Effector memory CD8-positive, alpha-beta T cell (primary cell): ENCODE measurements at regions not wholly inside any gene's neighbourhood (a gene's known extent, or its start where the extent isn't known, plus 50 kb on each side); places are given as distances from the start of the nearest gene placed in this dataset.

Experiments used
- ATAC-seq: fragments of 150-1000 bp; cut with Tn5 transposase; replicated peaks from 2 replicates; pipeline ENCODE4 v1.10.0; 2021; ENCODE audit warnings: mild to moderate bottlenecking, moderate library complexity
- DNase-seq, 3 experiments: peaks; one replicate each; pipeline ENCODE4 v3.0.0; 2021
- H3K27ac Mint-ChIP-seq, 2 donors: one replicate each; pipeline ENCODE4 v1.8.0; 2022; ENCODE audit warnings: mild to moderate bottlenecking in 2 of 2, mixed read lengths in 2 of 2, moderate library complexity in 2 of 2
- H3K27me3 Mint-ChIP-seq, 2 donors: one replicate each; pipeline ENCODE4 v1.8.0; 2022; ENCODE audit warnings: mixed read lengths in 2 of 2
- H3K36me3 Mint-ChIP-seq: one replicate; pipeline ENCODE4 v1.8.0; 2022; ENCODE audit warnings: mild to moderate bottlenecking, moderate library complexity, mixed read lengths; ENCODE audit not compliant: insufficient read depth
- H3K4me1 Mint-ChIP-seq, 2 donors: one replicate each; pipeline ENCODE4 v1.8.0; 2022; ENCODE audit warnings: low read depth in 2 of 2, mixed read lengths in 2 of 2
- H3K4me3 Mint-ChIP-seq, 2 donors: one replicate each; pipeline ENCODE4 v1.8.0; 2022; ENCODE audit warnings: mild to moderate bottlenecking in 2 of 2, mixed read lengths in 2 of 2, moderate library complexity in 2 of 2
- H3K9me3 Mint-ChIP-seq, 2 donors: one replicate each; pipeline ENCODE4 v1.8.0; 2022; ENCODE audit warnings: mixed read lengths in 2 of 2

DNA sequence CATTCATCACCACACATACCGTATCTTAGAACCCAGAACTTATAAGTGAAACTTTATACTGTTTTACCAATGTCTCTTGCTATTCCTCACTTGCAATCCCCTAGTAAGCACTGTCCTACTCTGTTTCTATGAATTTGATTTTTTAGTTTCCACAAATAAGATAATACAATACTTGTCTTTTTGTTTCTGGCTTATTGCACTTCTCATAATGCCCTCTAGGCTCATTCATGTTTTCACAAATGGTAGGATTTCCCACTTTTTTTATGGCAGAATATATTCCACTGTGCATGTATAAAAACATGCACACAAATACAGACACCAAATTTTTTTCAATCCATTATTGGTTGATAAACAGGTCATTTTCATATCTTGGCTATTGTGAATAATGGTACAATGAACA, 1742.3 kb upstream of the NUDT12 start:
- ATAC-seq (no peak), DNase-seq (no peak)
- H3K27me3 Mint-ChIP-seq = no peaks in the 10 kb centered on the region
- no peak overlapping the region for H3K4me3 Mint-ChIP-seq
- H3K27ac Mint-ChIP-seq = no peak overlapping the region
- peaks cover 2 to 7% of the 10 kb centered on the region in 2 donors for H3K9me3 Mint-ChIP-seq
- H3K4me1 Mint-ChIP-seq = no peaks in the 10 kb centered on the region
- H3K36me3 Mint-ChIP-seq = no peaks in the 10 kb centered on the region

DNA sequence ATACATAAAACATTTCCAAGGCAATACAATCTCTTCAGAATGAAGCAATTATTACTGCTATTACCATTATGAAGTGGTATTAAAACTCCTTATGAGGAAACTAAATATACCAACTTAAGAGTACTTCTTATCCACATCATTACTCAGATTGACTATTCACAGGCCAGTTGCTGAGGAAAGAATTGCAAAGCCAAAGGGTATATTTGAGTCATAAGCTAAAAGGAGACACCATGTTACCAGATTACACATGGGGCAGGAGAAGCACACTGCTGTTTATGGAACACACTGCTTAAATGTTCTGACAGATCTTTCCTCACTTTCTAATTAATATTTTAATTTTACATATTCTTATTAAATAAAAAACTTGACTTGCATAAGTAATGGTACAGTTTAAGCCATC, 1726.4 kb upstream of the NUDT12 start:
- Mint-ChIP-seq H3K27me3 (no peaks in the 10 kb centered on the region), H3K27ac (no peak overlapping the region), H3K9me3 (peaks cover 6 to 12% of the 10 kb centered on the region in 2 donors), H3K4me1 (no peaks in the 10 kb centered on the region), H3K36me3 (peaks cover 4% of the 10 kb centered on the region), H3K4me3 (no peak overlapping the region)
- DNase-seq (no peak), ATAC-seq (no peak)

DNA sequence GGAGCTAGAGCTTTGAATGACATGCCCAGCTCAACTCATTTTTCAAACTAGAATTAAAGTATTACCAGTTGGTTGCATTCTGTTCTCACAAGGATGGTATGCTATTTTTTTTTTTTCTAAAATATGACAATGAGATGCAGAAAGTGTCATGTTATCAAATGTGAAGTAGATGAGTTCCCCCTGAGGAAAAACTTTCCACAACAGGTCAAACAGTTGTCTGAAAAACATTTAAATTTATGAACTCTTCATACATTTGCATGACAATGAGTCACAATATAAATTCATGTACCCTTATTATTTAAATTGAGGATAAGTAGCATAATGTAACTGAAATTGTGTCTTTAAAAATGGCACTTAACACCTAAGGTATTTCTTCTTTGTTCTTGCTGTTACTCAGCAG, 1720.5 kb upstream of the NUDT12 start:
- Mint-ChIP-seq H3K36me3 (no peaks in the 10 kb centered on the region), H3K27ac (no peak overlapping the region), H3K4me3 (no peak overlapping the region), H3K4me1 (no peaks in the 10 kb centered on the region), H3K27me3 (no peaks in the 10 kb centered on the region), H3K9me3 (peaks cover 6 to 8% of the 10 kb centered on the region in 2 donors)
- DNase-seq (no peak), ATAC-seq (no peak)

DNA sequence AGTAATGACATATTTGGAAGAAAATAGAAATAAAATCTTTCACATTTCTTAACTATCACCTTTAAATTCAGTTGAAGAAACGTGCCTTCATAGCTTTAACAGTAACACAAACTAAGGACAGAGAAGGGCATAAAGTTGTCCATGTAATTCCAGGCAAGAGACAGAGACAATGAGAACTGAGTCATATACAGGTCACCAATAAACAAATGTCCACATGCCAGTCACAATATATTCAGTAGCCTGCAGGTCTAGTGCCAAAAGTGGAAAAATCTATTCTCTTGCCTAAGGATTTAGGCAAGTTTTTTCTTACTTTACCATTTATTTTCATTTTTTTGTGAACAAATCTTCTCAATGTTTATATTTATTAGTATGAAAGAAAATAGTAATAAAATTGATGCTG, 1711.5 kb upstream of the NUDT12 start:
- Mint-ChIP-seq H3K4me3 (no peak overlapping the region), H3K9me3 (peaks cover 10 to 17% of the 10 kb centered on the region in 2 donors), H3K27ac (no peak overlapping the region), H3K36me3 (no peaks in the 10 kb centered on the region), H3K27me3 (no peaks in the 10 kb centered on the region), H3K4me1 (no peaks in the 10 kb centered on the region)
- ATAC-seq (no peak), DNase-seq (no peak)

DNA sequence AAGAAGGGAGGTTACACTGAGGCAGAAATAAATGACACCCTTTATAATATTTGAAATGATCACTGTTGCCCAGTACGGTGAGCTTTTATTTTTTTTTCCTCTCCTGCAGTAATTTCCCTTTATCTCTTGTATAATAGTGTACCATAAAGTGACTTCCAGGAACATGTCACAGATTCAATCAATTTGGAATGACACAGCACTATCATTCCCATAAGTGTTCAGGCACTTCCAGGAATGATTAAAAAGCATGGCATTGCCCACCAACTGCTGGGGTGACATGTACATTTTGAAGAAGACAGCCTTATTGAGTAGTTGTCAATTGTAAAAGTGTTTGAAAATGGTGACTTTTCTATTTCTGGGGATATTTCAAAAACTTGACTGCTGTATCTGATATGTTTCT, 1700.9 kb upstream of the NUDT12 start:
- DNase-seq (no peak), ATAC-seq (no peak)
- Mint-ChIP-seq H3K36me3 (no peaks in the 10 kb centered on the region), H3K9me3 (peaks cover 6 to 32% of the 10 kb centered on the region in 2 donors), H3K4me3 (no peak overlapping the region), H3K27ac (no peak overlapping the region), H3K4me1 (no peaks in the 10 kb centered on the region), H3K27me3 (no peaks in the 10 kb centered on the region)

DNA sequence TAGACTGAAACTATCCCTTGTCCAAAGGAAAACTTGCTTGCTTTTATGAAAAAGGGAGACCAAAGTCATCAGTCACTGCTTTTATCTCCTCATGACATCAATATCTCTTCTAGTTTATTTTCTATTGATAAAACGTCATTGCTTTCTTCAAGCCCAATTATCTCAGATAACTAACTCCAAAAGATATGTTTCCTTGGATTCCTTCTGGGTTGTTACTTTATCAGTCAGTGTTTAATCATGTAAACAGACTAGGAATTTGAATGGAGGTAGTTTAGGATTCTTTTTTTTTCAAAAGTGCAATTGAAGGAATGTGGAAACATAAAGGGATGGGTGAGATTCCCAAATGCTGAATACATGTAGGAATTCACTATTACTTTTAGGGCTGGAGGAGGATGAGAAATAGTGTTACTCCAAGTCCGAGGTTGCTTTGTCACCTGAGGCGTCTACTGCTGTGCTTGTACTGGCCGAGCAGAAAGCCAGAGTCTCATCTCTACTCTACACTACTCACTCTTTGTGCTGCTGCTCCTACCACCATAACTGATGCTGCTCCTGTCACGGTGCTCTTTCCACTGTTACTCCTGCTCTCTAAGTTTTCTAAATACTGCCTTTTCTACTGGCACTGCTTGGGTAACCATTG, 1697.1 kb upstream of the NUDT12 start:
- no peak for ATAC-seq

DNA sequence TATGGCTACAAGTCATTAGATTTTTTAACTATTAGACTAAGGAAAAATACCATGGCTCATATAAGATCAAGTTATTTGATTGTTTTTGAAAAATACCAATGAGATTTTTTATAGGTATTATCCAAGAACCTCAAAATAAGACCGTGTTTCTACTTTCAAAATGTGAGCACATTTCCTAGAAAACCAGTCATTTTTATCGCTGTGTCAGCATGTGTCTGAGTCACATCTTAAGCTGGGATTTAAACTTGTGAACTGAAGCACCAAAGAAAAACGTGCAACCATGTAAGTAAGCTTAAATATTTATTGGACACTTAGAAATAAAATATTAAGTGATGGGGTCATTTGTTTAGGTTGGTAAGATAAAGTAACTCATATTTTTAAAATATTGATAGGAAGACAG, 1676.0 kb upstream of the NUDT12 start:
- no peaks in the 10 kb centered on the region for H3K27me3 Mint-ChIP-seq
- no peak overlapping the region for H3K4me3 Mint-ChIP-seq
- H3K9me3 Mint-ChIP-seq = no peaks in the 10 kb centered on the region
- H3K36me3 Mint-ChIP-seq = no peaks in the 10 kb centered on the region
- ATAC-seq (no peak), DNase-seq (no peak)
- H3K27ac Mint-ChIP-seq = no peak overlapping the region
- H3K4me1 Mint-ChIP-seq = no peaks in the 10 kb centered on the region

More for the DNA sequence above, 1697.1 kb upstream of the NUDT12 start:
- H3K4me3 Mint-ChIP-seq = no peak overlapping the region
- no peak overlapping the region for H3K27ac Mint-ChIP-seq
- H3K4me1 Mint-ChIP-seq = no peaks in the 10 kb centered on the region
- no peaks in the 10 kb centered on the region for H3K27me3 Mint-ChIP-seq
- H3K36me3 Mint-ChIP-seq = no peaks in the 10 kb centered on the region
- no peak for DNase-seq
- peaks cover 12 to 23% of the 10 kb centered on the region in 2 donors for H3K9me3 Mint-ChIP-seq

DNA sequence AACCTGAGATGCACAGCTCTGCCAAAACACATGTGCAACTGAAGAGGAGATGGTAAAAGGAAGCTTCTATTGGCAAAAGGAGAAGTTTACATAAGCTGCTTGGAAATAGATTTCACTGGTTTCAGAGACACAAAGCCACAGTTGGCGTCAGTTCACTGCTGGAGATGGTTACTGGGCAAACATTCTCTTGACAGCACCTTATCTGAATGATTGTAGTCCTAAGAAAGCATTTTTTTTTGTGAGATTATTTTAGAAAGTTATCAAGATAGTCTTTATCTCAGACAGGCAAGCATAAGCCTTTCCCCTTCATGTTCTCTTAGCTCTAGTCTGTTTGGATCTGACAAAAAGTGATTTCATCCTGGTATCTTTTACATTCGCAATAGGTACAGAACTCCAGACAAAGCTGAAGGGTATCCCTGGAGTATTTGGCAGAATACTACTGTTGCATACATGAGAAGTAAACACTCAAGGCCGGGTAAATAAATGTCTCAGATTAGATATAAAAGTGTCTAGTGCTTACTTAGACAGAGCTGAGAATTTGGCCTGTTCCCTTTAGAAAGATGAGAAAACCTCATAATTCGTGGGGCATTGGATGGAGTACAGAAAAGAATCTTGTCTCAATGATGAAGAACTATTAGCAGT, 1668.0 kb upstream of the NUDT12 start:
- DNase-seq (no peak), ATAC-seq (no peak)
- Mint-ChIP-seq H3K27me3 (no peaks in the 10 kb centered on the region), H3K27ac (no peak overlapping the region), H3K4me1 (no peaks in the 10 kb centered on the region), H3K9me3 (no peaks in the 10 kb centered on the region), H3K4me3 (no peak overlapping the region), H3K36me3 (no peaks in the 10 kb centered on the region)

DNA sequence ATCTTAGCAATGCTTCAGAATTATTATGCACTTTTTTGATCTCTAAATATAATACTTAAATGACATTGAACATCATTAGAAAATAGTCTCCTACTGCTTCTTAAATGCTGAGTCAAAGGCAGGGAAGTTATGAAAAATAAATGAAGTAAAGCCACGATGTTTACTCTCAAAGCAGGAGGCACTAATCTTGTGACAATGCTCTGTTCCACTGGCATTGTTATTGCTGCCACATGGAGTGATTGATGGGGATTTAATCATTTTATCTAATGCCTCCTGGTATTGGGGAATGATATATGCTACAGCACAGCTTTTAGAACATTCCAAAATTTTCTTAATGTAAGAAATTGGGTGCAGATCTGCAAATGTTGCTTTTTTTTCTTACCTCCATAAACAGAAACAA, 1655.4 kb upstream of the NUDT12 start:
- Mint-ChIP-seq H3K4me3 (no peak overlapping the region), H3K4me1 (no peaks in the 10 kb centered on the region)
- DNase-seq = no peak

DNA sequence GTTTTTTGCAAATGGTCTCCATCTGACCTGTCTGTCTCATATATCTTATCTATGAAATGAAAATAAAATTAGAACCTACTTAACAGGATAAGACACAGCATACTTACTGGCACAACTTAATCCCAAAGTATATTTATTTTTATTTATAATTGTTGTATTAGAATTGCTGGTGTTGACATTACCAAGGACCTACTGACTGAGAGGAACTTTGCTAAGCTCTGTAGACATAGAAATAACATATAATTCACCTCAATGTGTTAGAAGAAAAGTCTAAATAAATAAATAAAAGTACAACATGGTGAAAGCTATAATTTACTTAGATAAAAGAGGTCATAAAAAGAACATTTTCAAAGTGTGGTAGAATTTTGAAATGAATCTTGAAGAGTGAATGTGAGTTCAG, 1650.5 kb upstream of the NUDT12 start:
- no peaks in the 10 kb centered on the region for H3K36me3 Mint-ChIP-seq
- no peak overlapping the region for H3K27ac Mint-ChIP-seq
- no peaks in the 10 kb centered on the region for H3K27me3 Mint-ChIP-seq
- ATAC-seq (no peak), DNase-seq (no peak)
- peaks cover 0 to 5% of the 10 kb centered on the region in 2 donors for H3K9me3 Mint-ChIP-seq
- H3K4me1 Mint-ChIP-seq = no peaks in the 10 kb centered on the region
- no peak overlapping the region for H3K4me3 Mint-ChIP-seq

More for the DNA sequence above, 1655.4 kb upstream of the NUDT12 start:
- ATAC-seq = no peak
- H3K27me3 Mint-ChIP-seq = no peaks in the 10 kb centered on the region
- H3K36me3 Mint-ChIP-seq = no peaks in the 10 kb centered on the region
- H3K27ac Mint-ChIP-seq = no peak overlapping the region
- peaks cover 0 to 3% of the 10 kb centered on the region in 2 donors for H3K9me3 Mint-ChIP-seq

DNA sequence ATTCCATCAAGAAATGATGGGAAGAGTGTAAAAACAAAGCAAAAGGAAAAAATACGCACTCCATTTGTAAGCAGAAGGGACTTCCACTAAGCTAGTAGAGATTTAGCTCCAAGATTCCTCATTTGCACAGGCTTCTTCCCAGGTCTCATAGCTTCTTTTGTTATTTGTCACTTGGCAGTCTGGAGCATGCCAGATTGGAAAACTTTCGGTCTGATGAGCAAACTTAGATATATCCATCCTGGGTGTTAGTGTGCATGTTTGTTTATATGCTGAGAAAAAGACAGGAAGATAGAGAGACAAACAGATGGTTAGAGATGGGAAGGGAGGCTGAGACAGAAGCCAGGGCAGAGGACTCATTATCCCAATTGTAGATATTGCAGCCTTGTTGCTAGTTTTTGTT, 1644.5 kb upstream of the NUDT12 start:
- DNase-seq = no peak
- H3K4me3 Mint-ChIP-seq = no peak overlapping the region
- H3K27me3 Mint-ChIP-seq = no peaks in the 10 kb centered on the region
- H3K4me1 Mint-ChIP-seq = no peaks in the 10 kb centered on the region
- H3K27ac Mint-ChIP-seq = no peak overlapping the region
- ATAC-seq = no peak
- H3K9me3 Mint-ChIP-seq = peaks cover 0 to 5% of the 10 kb centered on the region in 2 donors
- no peaks in the 10 kb centered on the region for H3K36me3 Mint-ChIP-seq

DNA sequence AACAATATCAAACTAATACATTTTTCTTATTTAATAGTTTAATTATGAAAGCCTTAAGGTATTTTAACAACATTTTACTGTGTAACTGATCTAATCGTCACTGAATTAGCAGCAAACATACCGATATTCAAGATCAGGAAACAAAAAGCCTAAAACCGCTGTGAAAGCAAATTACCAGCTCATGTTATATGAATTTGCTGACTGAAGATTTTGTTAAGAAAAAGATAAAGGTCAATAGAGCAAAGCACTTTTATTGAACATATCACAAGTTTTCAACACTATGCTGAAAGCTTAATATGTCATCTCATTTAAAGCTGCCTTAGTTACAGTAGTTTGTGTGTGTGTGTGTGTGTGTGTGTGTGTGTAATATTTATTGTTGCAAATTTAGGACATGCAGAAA, 1634.9 kb upstream of the NUDT12 start:
- H3K27me3 Mint-ChIP-seq = no peaks in the 10 kb centered on the region
- no peak overlapping the region for H3K4me3 Mint-ChIP-seq
- no peaks in the 10 kb centered on the region for H3K36me3 Mint-ChIP-seq
- DNase-seq (no peak), ATAC-seq (no peak)
- H3K4me1 Mint-ChIP-seq = no peaks in the 10 kb centered on the region
- peaks cover 9 to 21% of the 10 kb centered on the region in 2 donors for H3K9me3 Mint-ChIP-seq
- no peak overlapping the region for H3K27ac Mint-ChIP-seq

DNA sequence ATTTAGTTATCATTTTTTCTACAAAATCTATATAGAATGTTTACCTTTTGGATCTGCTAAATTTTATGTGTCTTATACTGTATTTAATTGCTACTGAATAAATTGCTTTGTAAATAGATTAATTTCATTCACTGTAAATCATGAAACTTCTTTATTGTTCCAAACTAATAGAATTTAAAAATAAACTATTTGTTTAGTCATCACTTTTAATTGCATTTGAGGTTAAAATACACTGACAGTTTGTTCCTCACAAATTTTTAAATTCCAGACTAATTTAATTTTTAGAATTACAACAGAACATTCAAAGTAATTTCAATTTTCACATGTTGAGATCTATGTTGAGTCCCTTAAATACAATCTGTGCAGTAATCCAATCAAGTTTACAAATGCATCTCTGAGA, 1633.2 kb upstream of the NUDT12 start:
- Mint-ChIP-seq H3K36me3 (no peaks in the 10 kb centered on the region), H3K9me3 (peaks cover 2 to 17% of the 10 kb centered on the region in 2 donors), H3K4me3 (no peak overlapping the region), H3K4me1 (no peaks in the 10 kb centered on the region), H3K27me3 (no peaks in the 10 kb centered on the region), H3K27ac (no peak overlapping the region)
- ATAC-seq = no peak
- no peak for DNase-seq

DNA sequence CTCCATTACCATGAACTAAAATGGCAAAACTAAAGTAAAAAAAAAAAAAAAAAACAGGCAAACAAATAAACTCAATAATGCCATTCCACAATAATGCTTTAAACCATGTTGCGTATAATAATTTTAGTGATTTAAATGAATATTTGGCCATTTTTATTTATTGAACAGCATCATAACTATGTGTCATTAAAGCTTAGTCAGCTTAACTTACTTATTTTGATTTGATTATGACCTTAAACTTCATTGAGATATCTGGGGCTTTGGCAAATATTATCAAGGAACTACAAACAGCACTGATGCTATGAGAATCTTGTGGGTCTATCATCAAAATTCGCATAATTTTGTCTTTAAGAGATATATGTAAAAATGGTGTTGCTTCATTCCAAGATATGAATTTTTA, 1610.3 kb upstream of the NUDT12 start:
- no peak overlapping the region for H3K4me3 Mint-ChIP-seq
- H3K27ac Mint-ChIP-seq = no peak overlapping the region
- no peaks in the 10 kb centered on the region for H3K27me3 Mint-ChIP-seq
- H3K36me3 Mint-ChIP-seq = no peaks in the 10 kb centered on the region
- no peaks in the 10 kb centered on the region for H3K4me1 Mint-ChIP-seq
- DNase-seq (no peak), ATAC-seq (no peak)
- peaks cover 0 to 3% of the 10 kb centered on the region in 2 donors for H3K9me3 Mint-ChIP-seq
